HepG2 (cell line): ENCODE measurements at regions not wholly inside any gene's neighbourhood (a gene's known extent, or its start where the extent isn't known, plus 50 kb on each side); places are given as distances from the start of the nearest gene placed in this dataset.

Source experiments
- CBFB ChIP-seq: sonication (generic); formaldehyde crosslinking; IDR thresholded peaks from 2 replicates; pipeline ENCODE4 v1.4.0; 2020; ENCODE audit warnings: missing genetic modification reagents
- MAZ ChIP-seq, 2 experiments: sonication (generic) in 1 of 2; formaldehyde crosslinking in 1 of 2; IDR thresholded peaks; 2 replicates each; pipeline versions ENCODE4 v1.5.0 to v1.6.1; 2012 to 2020; ENCODE audit warnings: low read depth in 2 of 2, mild to moderate bottlenecking in 2 of 2, borderline replicate concordance in 1 of 2, improper control_type of control experiment in 1 of 2, low read length in 1 of 2, missing genetic modification reagents in 1 of 2, moderate library complexity in 1 of 2
- RXRA ChIP-seq: sonication (generic); formaldehyde crosslinking; IDR thresholded peaks from 2 replicates; pipeline ENCODE4 v1.5.1; 2020; ENCODE audit warnings: missing genetic modification reagents
- TRIM24 ChIP-seq: sonication (generic); formaldehyde crosslinking; IDR thresholded peaks from 2 replicates; pipeline ENCODE4 v1.8.0; 2022; ENCODE audit warnings: mild to moderate bottlenecking, missing genetic modification reagents
- ZKSCAN1 ChIP-seq: fragments of 150-350 bp; IDR thresholded peaks from 2 replicates; pipeline ENCODE4 v1.6.1; 2014; ENCODE audit warnings: low read length
- ZNF724P ChIP-seq: sonication (generic); formaldehyde crosslinking; IDR thresholded peaks from 2 replicates; pipeline ENCODE4 v1.8.0; 2022; ENCODE audit warnings: missing genetic modification reagents, borderline replicate concordance
- TF ChIP-seq, protein P1 (sequence below): sonication (generic); formaldehyde crosslinking; IDR thresholded peaks from 2 replicates; pipeline ENCODE4 v1.4.0; 2020; ENCODE audit warnings: missing genetic modification reagents
- TF ChIP-seq, protein P2 (sequence below): sonication (generic); formaldehyde crosslinking; IDR thresholded peaks from 2 replicates; pipeline ENCODE4 v1.4.0; 2020; ENCODE audit warnings: missing genetic modification reagents, borderline replicate concordance
- TF ChIP-seq, protein P3 (sequence below): sonication (generic); formaldehyde crosslinking; IDR thresholded peaks from 2 replicates; pipeline ENCODE4 v1.5.0; 2020; ENCODE audit warnings: mild to moderate bottlenecking, missing genetic modification reagents, moderate library complexity
- TF ChIP-seq, protein P4 (sequence below): sonication (generic); formaldehyde crosslinking; IDR thresholded peaks from 2 replicates; pipeline ENCODE4 v1.5.0; 2020; ENCODE audit warnings: mild to moderate bottlenecking, missing genetic modification reagents

DNA sequence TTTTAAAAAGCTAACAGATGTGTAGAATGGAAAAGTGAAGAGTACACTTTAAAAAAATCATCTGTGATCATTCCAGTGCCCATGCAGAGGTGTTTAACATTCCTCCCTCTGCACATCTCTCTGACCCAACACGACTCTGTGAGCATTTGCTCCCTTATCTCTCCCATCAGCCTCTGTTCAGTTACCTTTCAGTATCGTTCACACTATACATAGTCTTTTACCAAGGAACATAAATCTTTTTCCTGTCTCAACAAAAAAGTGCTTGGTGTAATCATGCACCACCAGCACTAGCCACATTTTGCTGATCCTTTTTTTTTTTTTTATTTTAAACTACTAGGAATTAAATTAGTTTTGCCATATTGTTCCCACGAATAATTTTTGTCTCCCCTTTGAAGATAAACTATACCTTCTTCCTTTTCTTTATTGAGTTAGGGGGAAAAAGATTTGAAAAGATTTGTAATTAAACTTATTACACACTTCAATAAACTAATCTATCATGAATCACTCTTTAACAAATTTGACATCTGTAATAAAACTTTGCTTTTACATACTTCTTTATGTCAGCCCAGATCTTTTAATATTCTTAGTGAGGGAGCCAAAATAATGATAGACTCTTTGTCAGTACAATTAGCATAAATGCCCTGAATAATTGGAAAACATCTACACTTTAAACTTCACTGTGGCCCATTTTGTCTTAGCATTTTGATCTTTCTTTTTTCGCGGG, 489.8 kb upstream of the FANCL start:
- TF ChIP-seq, protein P1, sequence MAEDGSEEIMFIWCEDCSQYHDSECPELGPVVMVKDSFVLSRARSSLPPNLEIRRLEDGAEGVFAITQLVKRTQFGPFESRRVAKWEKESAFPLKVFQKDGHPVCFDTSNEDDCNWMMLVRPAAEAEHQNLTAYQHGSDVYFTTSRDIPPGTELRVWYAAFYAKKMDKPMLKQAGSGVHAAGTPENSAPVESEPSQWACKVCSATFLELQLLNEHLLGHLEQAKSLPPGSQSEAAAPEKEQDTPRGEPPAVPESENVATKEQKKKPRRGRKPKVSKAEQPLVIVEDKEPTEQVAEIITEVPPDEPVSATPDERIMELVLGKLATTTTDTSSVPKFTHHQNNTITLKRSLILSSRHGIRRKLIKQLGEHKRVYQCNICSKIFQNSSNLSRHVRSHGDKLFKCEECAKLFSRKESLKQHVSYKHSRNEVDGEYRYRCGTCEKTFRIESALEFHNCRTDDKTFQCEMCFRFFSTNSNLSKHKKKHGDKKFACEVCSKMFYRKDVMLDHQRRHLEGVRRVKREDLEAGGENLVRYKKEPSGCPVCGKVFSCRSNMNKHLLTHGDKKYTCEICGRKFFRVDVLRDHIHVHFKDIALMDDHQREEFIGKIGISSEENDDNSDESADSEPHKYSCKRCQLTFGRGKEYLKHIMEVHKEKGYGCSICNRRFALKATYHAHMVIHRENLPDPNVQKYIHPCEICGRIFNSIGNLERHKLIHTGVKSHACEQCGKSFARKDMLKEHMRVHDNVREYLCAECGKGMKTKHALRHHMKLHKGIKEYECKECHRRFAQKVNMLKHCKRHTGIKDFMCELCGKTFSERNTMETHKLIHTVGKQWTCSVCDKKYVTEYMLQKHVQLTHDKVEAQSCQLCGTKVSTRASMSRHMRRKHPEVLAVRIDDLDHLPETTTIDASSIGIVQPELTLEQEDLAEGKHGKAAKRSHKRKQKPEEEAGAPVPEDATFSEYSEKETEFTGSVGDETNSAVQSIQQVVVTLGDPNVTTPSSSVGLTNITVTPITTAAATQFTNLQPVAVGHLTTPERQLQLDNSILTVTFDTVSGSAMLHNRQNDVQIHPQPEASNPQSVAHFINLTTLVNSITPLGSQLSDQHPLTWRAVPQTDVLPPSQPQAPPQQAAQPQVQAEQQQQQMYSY (CRISPR knock-in tag), result no peak
- TF ChIP-seq RXRA (CRISPR knock-in tag) (no peak), TRIM24 (CRISPR knock-in tag) (no peak), ZKSCAN1 (no peak), CBFB (no peak), MAZ (IDR thresholded peaks at IDR 0.05; ENCODE audit: borderline replicate concordance, low read depth, low read length) (no peak), MAZ (CRISPR knock-in tag; IDR thresholded peaks at IDR 0.05; ENCODE audit: low read depth) (no peak), ZNF724P (CRISPR knock-in tag) (no peak)
- TF ChIP-seq, protein P2, sequence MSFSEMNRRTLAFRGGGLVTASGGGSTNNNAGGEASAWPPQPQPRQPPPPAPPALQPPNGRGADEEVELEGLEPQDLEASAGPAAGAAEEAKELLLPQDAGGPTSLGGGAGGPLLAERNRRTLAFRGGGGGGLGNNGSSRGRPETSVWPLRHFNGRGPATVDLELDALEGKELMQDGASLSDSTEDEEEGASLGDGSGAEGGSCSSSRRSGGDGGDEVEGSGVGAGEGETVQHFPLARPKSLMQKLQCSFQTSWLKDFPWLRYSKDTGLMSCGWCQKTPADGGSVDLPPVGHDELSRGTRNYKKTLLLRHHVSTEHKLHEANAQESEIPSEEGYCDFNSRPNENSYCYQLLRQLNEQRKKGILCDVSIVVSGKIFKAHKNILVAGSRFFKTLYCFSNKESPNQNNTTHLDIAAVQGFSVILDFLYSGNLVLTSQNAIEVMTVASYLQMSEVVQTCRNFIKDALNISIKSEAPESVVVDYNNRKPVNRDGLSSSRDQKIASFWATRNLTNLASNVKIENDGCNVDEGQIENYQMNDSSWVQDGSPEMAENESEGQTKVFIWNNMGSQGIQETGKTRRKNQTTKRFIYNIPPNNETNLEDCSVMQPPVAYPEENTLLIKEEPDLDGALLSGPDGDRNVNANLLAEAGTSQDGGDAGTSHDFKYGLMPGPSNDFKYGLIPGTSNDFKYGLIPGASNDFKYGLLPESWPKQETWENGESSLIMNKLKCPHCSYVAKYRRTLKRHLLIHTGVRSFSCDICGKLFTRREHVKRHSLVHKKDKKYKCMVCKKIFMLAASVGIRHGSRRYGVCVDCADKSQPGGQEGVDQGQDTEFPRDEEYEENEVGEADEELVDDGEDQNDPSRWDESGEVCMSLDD, result no peak
- TF ChIP-seq, protein P3, sequence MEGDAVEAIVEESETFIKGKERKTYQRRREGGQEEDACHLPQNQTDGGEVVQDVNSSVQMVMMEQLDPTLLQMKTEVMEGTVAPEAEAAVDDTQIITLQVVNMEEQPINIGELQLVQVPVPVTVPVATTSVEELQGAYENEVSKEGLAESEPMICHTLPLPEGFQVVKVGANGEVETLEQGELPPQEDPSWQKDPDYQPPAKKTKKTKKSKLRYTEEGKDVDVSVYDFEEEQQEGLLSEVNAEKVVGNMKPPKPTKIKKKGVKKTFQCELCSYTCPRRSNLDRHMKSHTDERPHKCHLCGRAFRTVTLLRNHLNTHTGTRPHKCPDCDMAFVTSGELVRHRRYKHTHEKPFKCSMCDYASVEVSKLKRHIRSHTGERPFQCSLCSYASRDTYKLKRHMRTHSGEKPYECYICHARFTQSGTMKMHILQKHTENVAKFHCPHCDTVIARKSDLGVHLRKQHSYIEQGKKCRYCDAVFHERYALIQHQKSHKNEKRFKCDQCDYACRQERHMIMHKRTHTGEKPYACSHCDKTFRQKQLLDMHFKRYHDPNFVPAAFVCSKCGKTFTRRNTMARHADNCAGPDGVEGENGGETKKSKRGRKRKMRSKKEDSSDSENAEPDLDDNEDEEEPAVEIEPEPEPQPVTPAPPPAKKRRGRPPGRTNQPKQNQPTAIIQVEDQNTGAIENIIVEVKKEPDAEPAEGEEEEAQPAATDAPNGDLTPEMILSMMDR (CRISPR knock-in tag), result no peak
- TF ChIP-seq, protein P4, sequence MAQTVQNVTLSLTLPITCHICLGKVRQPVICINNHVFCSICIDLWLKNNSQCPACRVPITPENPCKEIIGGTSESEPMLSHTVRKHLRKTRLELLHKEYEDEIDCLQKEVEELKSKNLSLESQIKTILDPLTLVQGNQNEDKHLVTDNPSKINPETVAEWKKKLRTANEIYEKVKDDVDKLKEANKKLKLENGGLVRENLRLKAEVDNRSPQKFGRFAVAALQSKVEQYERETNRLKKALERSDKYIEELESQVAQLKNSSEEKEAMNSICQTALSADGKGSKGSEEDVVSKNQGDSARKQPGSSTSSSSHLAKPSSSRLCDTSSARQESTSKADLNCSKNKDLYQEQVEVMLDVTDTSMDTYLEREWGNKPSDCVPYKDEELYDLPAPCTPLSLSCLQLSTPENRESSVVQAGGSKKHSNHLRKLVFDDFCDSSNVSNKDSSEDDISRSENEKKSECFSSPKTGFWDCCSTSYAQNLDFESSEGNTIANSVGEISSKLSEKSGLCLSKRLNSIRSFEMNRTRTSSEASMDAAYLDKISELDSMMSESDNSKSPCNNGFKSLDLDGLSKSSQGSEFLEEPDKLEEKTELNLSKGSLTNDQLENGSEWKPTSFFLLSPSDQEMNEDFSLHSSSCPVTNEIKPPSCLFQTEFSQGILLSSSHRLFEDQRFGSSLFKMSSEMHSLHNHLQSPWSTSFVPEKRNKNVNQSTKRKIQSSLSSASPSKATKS (CRISPR knock-in tag), result no peak
